ENCODE measurements at regions not wholly inside any gene's neighbourhood (a gene's known extent, or its start where the extent isn't known, plus 50 kb on each side); places are given as distances from the start of the nearest gene placed in this dataset.

DNA sequence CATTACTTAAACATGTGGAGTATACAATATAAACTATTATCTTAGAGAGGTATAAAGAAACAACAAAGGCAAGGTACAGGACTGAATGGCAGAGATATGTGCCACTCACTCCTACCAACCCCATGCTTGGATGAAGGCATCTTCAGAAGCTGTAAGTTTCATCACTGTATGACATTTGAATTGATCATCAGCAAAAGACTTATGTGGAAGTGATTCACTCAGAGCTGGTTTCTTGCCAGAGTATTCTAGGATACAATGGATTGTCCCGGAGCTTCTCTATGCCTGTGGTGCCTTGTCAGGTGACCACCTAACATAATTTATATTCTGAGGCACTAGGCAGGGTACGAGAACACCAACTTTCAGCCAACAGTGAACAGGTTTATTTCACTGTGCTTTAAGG lies 392.2 kb downstream of the PPP1R2C start:
- no peak overlapping the region for H3K27ac ChIP-seq (ENCODE audit: low read depth in 1 of 2, low read length in 1 of 2)
- no peak for ATAC-seq (ENCODE audit: insufficient read depth, low FRiP score)

DNA sequence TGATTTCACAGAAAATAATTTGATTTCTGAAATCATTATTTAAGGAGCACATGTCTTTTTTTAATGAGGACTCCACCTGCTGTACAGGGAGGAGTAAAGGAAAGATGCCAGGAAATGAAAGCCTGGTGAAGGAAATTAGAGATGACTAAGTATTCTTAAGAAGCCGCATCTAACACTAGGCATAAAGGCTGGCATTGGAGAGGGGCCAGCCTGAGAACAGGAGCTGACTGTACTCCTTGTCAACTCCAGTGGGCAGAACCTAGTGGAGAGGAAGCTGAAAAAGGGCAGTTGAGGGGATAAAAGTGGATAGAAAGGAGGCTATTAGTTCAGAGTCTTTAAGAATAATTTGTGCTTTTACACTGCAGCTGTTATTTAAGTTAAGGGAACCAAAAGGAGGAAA lies 393.0 kb downstream of the PPP1R2C start:
- Histone ChIP-seq H3K27ac (ENCODE audit: low read depth in 1 of 2, low read length in 1 of 2) (no peak overlapping the region), H3K9me3 (ENCODE audit: control insufficient read depth in 4 of 4, insufficient read depth in 3 of 4, low read length in 3 of 4) (no peaks in the 10 kb centered on the region), H3K36me3 (ENCODE audit: control insufficient read depth in 4 of 4, insufficient read depth in 4 of 4, low read length in 4 of 4) (no peaks in the 10 kb centered on the region), H3K4me1 (ENCODE audit: control insufficient read depth in 5 of 5, insufficient read depth in 5 of 5, low read length in 5 of 5) (no peaks in the 10 kb centered on the region), H3K4me3 (no peak overlapping the region), H3K27me3 (ENCODE audit: control insufficient read depth in 3 of 3, insufficient read depth in 3 of 3, low read length in 2 of 3) (peaks cover 0 to 42% (median 7%) of the 10 kb centered on the region in 3 donors), H3K9ac (ENCODE audit: insufficient read depth in 1 of 2, low read length in 2 of 2) (no peak overlapping the region)
- 0 to 55% methylated on average over 1 of the region's 1 CpG for WGBS, 2 donors
- ATAC-seq (ENCODE audit: insufficient read depth, low FRiP score) (no peak), DNase-seq (no peak)
- TF ChIP-seq, protein P1, sequence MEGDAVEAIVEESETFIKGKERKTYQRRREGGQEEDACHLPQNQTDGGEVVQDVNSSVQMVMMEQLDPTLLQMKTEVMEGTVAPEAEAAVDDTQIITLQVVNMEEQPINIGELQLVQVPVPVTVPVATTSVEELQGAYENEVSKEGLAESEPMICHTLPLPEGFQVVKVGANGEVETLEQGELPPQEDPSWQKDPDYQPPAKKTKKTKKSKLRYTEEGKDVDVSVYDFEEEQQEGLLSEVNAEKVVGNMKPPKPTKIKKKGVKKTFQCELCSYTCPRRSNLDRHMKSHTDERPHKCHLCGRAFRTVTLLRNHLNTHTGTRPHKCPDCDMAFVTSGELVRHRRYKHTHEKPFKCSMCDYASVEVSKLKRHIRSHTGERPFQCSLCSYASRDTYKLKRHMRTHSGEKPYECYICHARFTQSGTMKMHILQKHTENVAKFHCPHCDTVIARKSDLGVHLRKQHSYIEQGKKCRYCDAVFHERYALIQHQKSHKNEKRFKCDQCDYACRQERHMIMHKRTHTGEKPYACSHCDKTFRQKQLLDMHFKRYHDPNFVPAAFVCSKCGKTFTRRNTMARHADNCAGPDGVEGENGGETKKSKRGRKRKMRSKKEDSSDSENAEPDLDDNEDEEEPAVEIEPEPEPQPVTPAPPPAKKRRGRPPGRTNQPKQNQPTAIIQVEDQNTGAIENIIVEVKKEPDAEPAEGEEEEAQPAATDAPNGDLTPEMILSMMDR (IDR thresholded peaks at IDR 0.05; ENCODE audit: control extremely low read depth, extremely low read depth) = no peak

More for the DNA sequence above, 392.2 kb downstream of the PPP1R2C start:
- no peaks in the 10 kb centered on the region for H3K9me3 ChIP-seq (ENCODE audit: control insufficient read depth in 4 of 4, insufficient read depth in 3 of 4, low read length in 3 of 4)
- no peaks in the 10 kb centered on the region for H3K36me3 ChIP-seq (ENCODE audit: control insufficient read depth in 4 of 4, insufficient read depth in 4 of 4, low read length in 4 of 4)
- no peaks in the 10 kb centered on the region for H3K4me1 ChIP-seq (ENCODE audit: control insufficient read depth in 5 of 5, insufficient read depth in 5 of 5, low read length in 5 of 5)
- peaks cover 0 to 41% (median 10%) of the 10 kb centered on the region in 3 donors for H3K27me3 ChIP-seq (ENCODE audit: control insufficient read depth in 3 of 3, insufficient read depth in 3 of 3, low read length in 2 of 3)
- DNase-seq = no peak
- WGBS, 2 donors = 67 to 94% methylated on average over 2 of the region's 2 CpGs
- H3K4me3 ChIP-seq = no peak overlapping the region
- TF ChIP-seq, protein P1 (IDR thresholded peaks at IDR 0.05; ENCODE audit: control extremely low read depth, extremely low read depth) = no peak
- no peak overlapping the region for H3K9ac ChIP-seq (ENCODE audit: insufficient read depth in 1 of 2, low read length in 2 of 2)

DNA sequence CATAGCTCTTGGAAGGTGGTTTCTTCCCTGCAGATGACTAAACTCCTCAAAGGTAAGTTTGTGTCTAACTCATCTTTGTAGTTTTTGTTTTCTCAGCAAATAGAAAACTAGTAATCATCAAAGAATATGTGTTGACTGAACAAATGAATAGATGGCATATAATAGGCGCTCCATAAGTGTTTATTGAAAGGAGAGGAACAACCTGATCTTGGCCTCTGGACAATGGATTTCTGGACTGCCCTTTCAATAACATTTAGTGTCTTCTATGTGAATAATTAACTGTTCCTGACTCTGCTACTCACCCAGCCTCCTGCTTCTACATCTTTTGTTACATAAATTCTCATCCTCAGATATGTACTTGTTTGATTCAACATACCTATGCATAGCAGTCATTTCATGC lies 399.1 kb downstream of the PPP1R2C start:
- Histone ChIP-seq H3K36me3 (ENCODE audit: control insufficient read depth in 4 of 4, insufficient read depth in 4 of 4, low read length in 4 of 4) (no peaks in the 10 kb centered on the region), H3K27ac (ENCODE audit: low read depth in 1 of 2, low read length in 1 of 2) (no peak overlapping the region), H3K9me3 (ENCODE audit: control insufficient read depth in 4 of 4, insufficient read depth in 3 of 4, low read length in 3 of 4) (no peaks in the 10 kb centered on the region), H3K27me3 (ENCODE audit: control insufficient read depth in 3 of 3, insufficient read depth in 3 of 3, low read length in 2 of 3) (peaks cover 0 to 41% (median 12%) of the 10 kb centered on the region in 3 donors), H3K9ac (ENCODE audit: insufficient read depth in 1 of 2, low read length in 2 of 2) (no peak overlapping the region), H3K4me3 (no peak overlapping the region), H3K4me1 (ENCODE audit: control insufficient read depth in 5 of 5, insufficient read depth in 5 of 5, low read length in 5 of 5) (no peaks in the 10 kb centered on the region)
- ATAC-seq (ENCODE audit: insufficient read depth, low FRiP score) (no peak), DNase-seq (no peak)
- WGBS, 2 donors = 73 to 100% methylated on average over 1 of the region's 1 CpG
- TF ChIP-seq, protein P1 (IDR thresholded peaks at IDR 0.05; ENCODE audit: control extremely low read depth, extremely low read depth) = no peak

DNA sequence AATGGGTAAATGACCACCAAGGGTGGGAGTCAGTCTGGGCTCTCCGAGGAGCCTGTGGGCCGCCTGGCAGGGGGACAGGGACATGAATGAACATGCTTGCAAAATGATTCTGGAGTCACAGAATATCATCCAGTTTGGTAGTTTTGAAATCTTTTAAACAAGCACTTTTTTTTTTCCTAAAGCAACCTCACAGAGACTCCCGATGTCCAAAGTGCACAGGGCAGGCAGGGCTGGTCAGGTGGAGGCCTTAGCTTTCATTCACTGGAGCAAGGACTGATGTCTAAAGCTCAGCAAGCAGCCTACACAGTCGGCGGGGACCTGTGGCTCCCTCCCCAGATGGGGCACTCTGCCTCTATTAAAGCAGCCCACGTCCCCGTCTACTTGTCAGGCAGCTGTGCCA lies 402.9 kb downstream of the PPP1R2C start:
- H3K4me1 ChIP-seq (ENCODE audit: control insufficient read depth in 5 of 5, insufficient read depth in 5 of 5, low read length in 5 of 5) = no peaks in the 10 kb centered on the region
- H3K9me3 ChIP-seq (ENCODE audit: control insufficient read depth in 4 of 4, insufficient read depth in 3 of 4, low read length in 3 of 4) = no peaks in the 10 kb centered on the region
- no peak overlapping the region for H3K27ac ChIP-seq (ENCODE audit: low read depth in 1 of 2, low read length in 1 of 2)
- TF ChIP-seq, protein P1 (IDR thresholded peaks at IDR 0.05; ENCODE audit: control extremely low read depth, extremely low read depth) = no peak
- H3K27me3 ChIP-seq (ENCODE audit: control insufficient read depth in 3 of 3, insufficient read depth in 3 of 3, low read length in 2 of 3) = peaks cover 0 to 30% (median 8%) of the 10 kb centered on the region in 3 donors
- no peaks in the 10 kb centered on the region for H3K36me3 ChIP-seq (ENCODE audit: control insufficient read depth in 4 of 4, insufficient read depth in 4 of 4, low read length in 4 of 4)
- H3K9ac ChIP-seq (ENCODE audit: insufficient read depth in 1 of 2, low read length in 2 of 2) = no peak overlapping the region
- WGBS, 2 donors = 78 to 92% methylated on average over 7 of the region's 7 CpGs
- no peak for ATAC-seq (ENCODE audit: insufficient read depth, low FRiP score)
- no peak for DNase-seq
- no peak overlapping the region for H3K4me3 ChIP-seq

Measured in lung (tissue), 11 donors.